ENCODE measurements at regions not wholly inside any gene's neighbourhood (a gene's known extent, or its start where the extent isn't known, plus 50 kb on each side); places are given as distances from the start of the nearest gene placed in this dataset.

GRCh38 chr14:46290706-46291105 lies 360.9 kb downstream of the RPL10L start:
- Mint-ChIP-seq H3K27me3 (no peaks in the 10 kb centered on the region), H3K4me3 (no peak overlapping the region), H3K27ac (no peak overlapping the region), H3K4me1 (no peaks in the 10 kb centered on the region), H3K36me3 (no peaks in the 10 kb centered on the region), H3K9me3 (peaks cover 18% of the 10 kb centered on the region)
- CTCF ChIA-PET, result no interaction called here
- DNase-seq, result no peak

DNA sequence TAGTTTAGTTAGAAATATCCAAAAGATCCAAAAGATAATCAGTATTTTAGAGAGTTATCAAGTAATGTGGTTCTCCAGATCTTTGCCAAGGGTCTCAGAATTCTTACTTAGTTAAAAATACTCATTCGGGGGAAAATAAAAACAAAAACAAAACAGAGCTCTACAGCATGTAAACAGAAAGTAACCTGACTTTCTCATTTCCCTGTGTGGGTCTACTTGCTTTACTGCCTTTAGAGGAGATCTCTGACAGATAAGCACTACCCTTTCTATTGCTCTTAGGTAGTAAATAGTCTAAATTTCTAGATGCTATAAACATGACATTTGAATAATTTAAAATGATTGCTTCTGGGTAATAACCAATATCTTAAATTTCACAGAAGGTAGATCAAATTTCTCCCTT lies 371.8 kb downstream of the RPL10L start:
- no peak overlapping the region for H3K4me3 Mint-ChIP-seq
- no peaks in the 10 kb centered on the region for H3K27me3 Mint-ChIP-seq
- peaks cover 17% of the 10 kb centered on the region for H3K9me3 Mint-ChIP-seq
- DNase-seq, result no peak
- H3K4me1 Mint-ChIP-seq, result no peaks in the 10 kb centered on the region
- H3K36me3 Mint-ChIP-seq, result no peaks in the 10 kb centered on the region
- CTCF ChIA-PET, result no interaction called here
- H3K27ac Mint-ChIP-seq, result no peak overlapping the region

DNA sequence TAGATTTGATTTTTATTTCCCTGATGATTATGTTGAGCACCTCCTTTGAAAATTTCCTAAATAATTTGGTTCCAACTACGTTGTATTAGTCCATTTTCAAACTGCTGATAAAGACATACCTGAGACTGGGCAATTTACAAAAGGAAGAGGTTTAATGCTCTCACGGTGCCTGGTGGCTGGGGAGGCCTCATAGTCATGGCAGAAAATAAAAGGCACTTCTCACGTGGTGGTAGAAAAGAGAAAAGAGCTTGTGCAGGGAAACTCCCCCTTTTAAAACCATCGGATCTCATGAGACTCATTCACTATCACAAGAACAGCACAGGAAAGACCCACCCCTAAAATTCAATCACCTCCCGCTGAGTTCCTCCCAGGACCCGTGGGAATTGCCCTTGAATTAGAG lies 372.3 kb downstream of the RPL10L start:
- Mint-ChIP-seq H3K4me3 (no peak overlapping the region), H3K4me1 (no peaks in the 10 kb centered on the region), H3K27me3 (no peaks in the 10 kb centered on the region), H3K9me3 (peaks cover 14% of the 10 kb centered on the region), H3K27ac (no peak overlapping the region), H3K36me3 (no peaks in the 10 kb centered on the region)
- DNase-seq, result no peak
- CTCF ChIA-PET, result no interaction called here

- DNase-seq, result no peak
- H3K9me3 Mint-ChIP-seq, result peaks cover 9% of the 10 kb centered on the region
- no peaks in the 10 kb centered on the region for H3K36me3 Mint-ChIP-seq
- H3K4me1 Mint-ChIP-seq, result no peaks in the 10 kb centered on the region
- CTCF ChIA-PET, result no interaction called here
- no peaks in the 10 kb centered on the region for H3K27me3 Mint-ChIP-seq
- H3K4me3 Mint-ChIP-seq, result no peak overlapping the region
- no peak overlapping the region for H3K27ac Mint-ChIP-seq
Observed at GRCh38 chr14:46259536-46259935, 392.0 kb downstream of the RPL10L start.

GRCh38 chr14:46256381-46256780 lies 395.2 kb downstream of the RPL10L start:
- no peaks in the 10 kb centered on the region for H3K4me1 Mint-ChIP-seq
- DNase-seq, result no peak
- H3K4me3 Mint-ChIP-seq, result no peak overlapping the region
- H3K36me3 Mint-ChIP-seq, result no peaks in the 10 kb centered on the region
- peaks cover 6% of the 10 kb centered on the region for H3K9me3 Mint-ChIP-seq
- CTCF ChIA-PET, result no interaction called here
- no peak overlapping the region for H3K27ac Mint-ChIP-seq
- H3K27me3 Mint-ChIP-seq, result no peaks in the 10 kb centered on the region

- CTCF ChIA-PET, result no interaction called here
Observed at GRCh38 chr14:46250113-46250703, 401.4 kb downstream of the RPL10L start.

DNA sequence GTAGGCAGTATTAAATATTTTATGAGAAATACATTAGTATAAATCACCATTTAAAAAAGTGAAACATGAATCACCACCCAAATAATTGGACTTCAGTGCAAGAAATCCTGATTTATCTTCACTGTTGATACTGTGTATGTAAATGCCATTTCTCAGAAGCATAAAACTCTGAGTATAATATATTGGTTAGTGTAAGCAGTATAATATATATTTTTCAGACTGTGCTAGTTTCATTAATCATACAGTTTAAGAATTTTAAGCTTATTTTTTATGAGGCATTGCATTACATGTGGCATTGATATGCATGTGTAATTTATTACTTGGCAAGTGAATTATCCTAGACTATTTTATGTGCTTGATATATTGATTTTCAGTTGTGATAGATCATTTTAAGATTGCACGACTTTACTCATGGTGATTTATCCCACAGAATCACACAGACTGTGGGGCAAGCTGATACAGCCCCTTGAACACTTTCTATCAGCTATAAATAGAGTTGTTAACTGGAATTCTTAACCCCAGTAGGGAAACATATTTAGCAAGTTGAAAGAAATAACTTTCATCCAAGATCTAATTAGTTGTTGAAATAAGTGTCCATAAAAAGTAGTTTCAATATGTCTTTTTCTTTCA lies 403.5 kb downstream of the RPL10L start:
- CTCF ChIA-PET, result no interaction called here

More at GRCh38 chr14:46250113-46250703, 401.4 kb downstream of the RPL10L start:
- Mint-ChIP-seq H3K27ac (no peak overlapping the region), H3K4me3 (no peak overlapping the region), H3K9me3 (no peaks in the 10 kb centered on the region), H3K27me3 (no peaks in the 10 kb centered on the region), H3K36me3 (no peaks in the 10 kb centered on the region), H3K4me1 (no peaks in the 10 kb centered on the region)
- DNase-seq, result no peak

DNA sequence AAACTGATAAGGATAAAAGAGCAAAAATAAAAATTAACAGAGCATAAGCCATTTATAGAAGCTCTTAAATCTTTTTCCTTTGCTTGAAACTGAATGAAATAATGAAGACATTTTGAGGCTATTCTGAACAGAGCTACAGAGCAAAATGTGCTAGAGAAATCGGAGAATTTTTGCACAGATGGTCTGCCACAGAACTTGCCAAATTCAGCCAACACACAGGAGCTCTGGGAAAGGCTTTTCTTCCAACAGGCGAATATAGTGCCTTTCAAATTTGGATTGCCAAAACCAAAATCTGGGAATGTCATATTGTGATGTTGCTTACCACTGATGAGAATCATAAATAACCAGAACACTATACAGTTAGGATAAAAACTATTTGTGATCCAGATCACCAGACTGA lies 406.3 kb downstream of the RPL10L start:
- DNase-seq, result no peak
- no peak overlapping the region for H3K27ac Mint-ChIP-seq

More for the DNA sequence above, 403.5 kb downstream of the RPL10L start:
- H3K36me3 Mint-ChIP-seq, result no peaks in the 10 kb centered on the region
- no peak overlapping the region for H3K4me3 Mint-ChIP-seq
- no peak overlapping the region for H3K27ac Mint-ChIP-seq
- H3K27me3 Mint-ChIP-seq, result no peaks in the 10 kb centered on the region
- no peaks in the 10 kb centered on the region for H3K4me1 Mint-ChIP-seq
- peaks cover 5% of the 10 kb centered on the region for H3K9me3 Mint-ChIP-seq
- DNase-seq, result no peak

GRCh38 chr14:46233786-46234185 lies 417.8 kb downstream of the RPL10L start:
- CTCF ChIA-PET, result no interaction called here
- H3K27me3 Mint-ChIP-seq, result no peaks in the 10 kb centered on the region
- H3K4me1 Mint-ChIP-seq, result no peaks in the 10 kb centered on the region
- H3K9me3 Mint-ChIP-seq, result peaks cover 10% of the 10 kb centered on the region
- no peak overlapping the region for H3K27ac Mint-ChIP-seq
- H3K36me3 Mint-ChIP-seq, result no peaks in the 10 kb centered on the region
- no peak for DNase-seq
- H3K4me3 Mint-ChIP-seq, result no peak overlapping the region

More for the DNA sequence above, 406.3 kb downstream of the RPL10L start:
- CTCF ChIA-PET, result no interaction called here
- H3K36me3 Mint-ChIP-seq, result no peaks in the 10 kb centered on the region
- H3K9me3 Mint-ChIP-seq, result peaks cover 5% of the 10 kb centered on the region
- H3K27me3 Mint-ChIP-seq, result no peaks in the 10 kb centered on the region
- H3K4me3 Mint-ChIP-seq, result no peak overlapping the region
- H3K4me1 Mint-ChIP-seq, result no peaks in the 10 kb centered on the region

GRCh38 chr14:46230540-46230939 lies 421.0 kb downstream of the RPL10L start:
- Mint-ChIP-seq H3K27me3 (no peaks in the 10 kb centered on the region), H3K4me1 (no peaks in the 10 kb centered on the region), H3K36me3 (no peaks in the 10 kb centered on the region), H3K9me3 (peaks cover 8% of the 10 kb centered on the region), H3K27ac (no peak overlapping the region), H3K4me3 (no peak overlapping the region)
- CTCF ChIA-PET, result no interaction called here
- no peak for DNase-seq

DNA sequence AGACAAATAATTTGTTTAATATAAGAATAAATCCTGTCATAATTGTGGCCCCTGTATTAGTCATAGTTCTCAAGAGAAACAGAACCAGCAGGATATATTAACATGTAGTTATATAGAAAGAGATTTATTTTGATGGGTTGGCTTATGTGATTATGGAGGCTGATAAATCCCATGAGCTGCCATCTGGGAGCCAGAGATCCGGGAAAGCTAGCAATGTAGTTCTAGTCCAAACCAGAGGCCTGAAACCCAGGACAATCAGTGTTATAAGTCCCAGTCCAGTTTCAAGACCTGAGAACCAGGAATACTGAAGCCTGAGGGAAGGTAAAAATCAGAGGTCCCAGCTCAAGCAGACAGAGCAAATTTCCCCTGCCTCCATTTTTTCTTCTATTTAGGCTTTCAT lies 435.8 kb downstream of the RPL10L start:
- Mint-ChIP-seq H3K4me3 (no peak overlapping the region), H3K27ac (no peak overlapping the region), H3K27me3 (no peaks in the 10 kb centered on the region), H3K4me1 (no peaks in the 10 kb centered on the region), H3K9me3 (no peaks in the 10 kb centered on the region), H3K36me3 (no peaks in the 10 kb centered on the region)
- CTCF ChIA-PET, result no interaction called here
- no peak for DNase-seq

DNA sequence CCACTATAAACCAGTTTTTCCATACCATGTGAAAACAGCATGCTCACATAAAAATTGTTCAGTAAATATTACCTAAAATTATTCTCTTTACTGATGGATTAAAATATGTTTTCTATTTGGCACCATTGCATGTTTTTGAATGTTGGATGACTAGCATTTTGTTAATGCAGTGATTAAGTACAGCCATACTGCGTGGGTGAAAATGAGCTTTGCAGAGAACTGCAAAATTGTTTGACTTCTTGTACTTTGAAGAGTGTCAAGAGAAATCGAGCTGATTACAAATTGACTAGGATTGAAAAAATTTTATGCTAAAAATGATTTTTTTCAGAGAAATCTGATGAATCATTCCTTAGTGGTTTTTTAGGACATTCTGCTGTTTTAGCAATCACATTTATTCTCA lies 452.9 kb downstream of the RPL10L start:
- Mint-ChIP-seq H3K4me3 (no peak overlapping the region), H3K27ac (no peak overlapping the region), H3K9me3 (peaks cover 5% of the 10 kb centered on the region), H3K36me3 (no peaks in the 10 kb centered on the region), H3K4me1 (no peaks in the 10 kb centered on the region), H3K27me3 (no peaks in the 10 kb centered on the region)
- no peak for DNase-seq
- CTCF ChIA-PET, result no interaction called here

GRCh38 chr14:46197856-46198255 lies 453.7 kb downstream of the RPL10L start:
- Mint-ChIP-seq H3K27ac (no peak overlapping the region), H3K36me3 (no peaks in the 10 kb centered on the region), H3K4me1 (no peaks in the 10 kb centered on the region), H3K4me3 (no peak overlapping the region), H3K9me3 (peaks cover 6% of the 10 kb centered on the region), H3K27me3 (no peaks in the 10 kb centered on the region)
- CTCF ChIA-PET, result no interaction called here
- no peak for DNase-seq

Data from activated naive CD4-positive, alpha-beta T cell treated with anti-CD3 and anti-CD28 coated beads, Interleukin-2, amount 10 ng/mL, durations not matched to agents 7 days and 5 days (primary cell).